Gastrocnemius medialis (tissue), 4 donors: ENCODE measurements at regions not wholly inside any gene's neighbourhood (a gene's known extent, or its start where the extent isn't known, plus 50 kb on each side); places are given as distances from the start of the nearest gene placed in this dataset.

ENCODE experiments used
- POLR2A ChIP-seq, 2 donors: fragments of 450-650 bp; IDR thresholded peaks; one replicate each; pipeline ENCODE4 v1.6.1; 2017; ENCODE audit warnings: antibody characterized with exemption in 2 of 2, mild to moderate bottlenecking in 2 of 2, moderate library complexity in 2 of 2
- TF ChIP-seq, protein P1 (sequence below), 5 experiments: fragments of 450-650 bp in 3 of 5; fragments of 200-600 bp in 2 of 5; sonication (generic) in 2 of 5; IDR thresholded peaks in 4 of 5; conservative IDR thresholded peaks in 1 of 5; 1 replicate in 4 of 5; 2 replicates in 1 of 5; pipeline ENCODE4 v1.5.1; 2016 to 2019; ENCODE audit warnings: antibody characterized with exemption in 5 of 5, mild to moderate bottlenecking in 3 of 5, moderate library complexity in 3 of 5

DNA sequence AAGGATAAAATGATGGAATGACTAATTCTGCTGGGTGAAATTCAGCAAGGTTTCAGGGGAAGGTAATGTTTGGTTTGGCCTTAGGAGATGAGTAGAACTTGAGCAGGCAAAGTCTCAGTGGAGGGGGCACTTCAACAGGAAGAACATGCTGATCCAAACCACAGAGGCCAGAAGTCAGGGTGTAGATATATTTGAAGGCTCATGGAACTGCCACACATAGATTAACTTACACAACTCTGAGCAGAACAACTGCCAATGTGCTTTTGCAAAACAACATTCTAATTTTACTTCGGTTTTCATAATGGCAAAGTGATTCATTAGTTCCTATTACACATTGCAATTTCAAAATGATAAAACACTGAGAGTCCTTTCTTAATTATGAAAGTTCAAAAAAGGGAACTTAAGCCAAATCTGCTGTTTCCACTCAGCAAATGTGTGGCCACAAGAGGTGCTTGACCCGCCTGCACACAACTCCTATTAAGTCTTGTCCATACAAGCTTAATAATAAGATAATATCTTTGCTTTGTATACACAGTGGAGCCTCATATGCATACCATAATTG, 284.8 kb downstream of the MREG start:
- no peak for TF ChIP-seq POLR2A (IDR thresholded peaks at IDR 0.05)
- TF ChIP-seq, protein P1, sequence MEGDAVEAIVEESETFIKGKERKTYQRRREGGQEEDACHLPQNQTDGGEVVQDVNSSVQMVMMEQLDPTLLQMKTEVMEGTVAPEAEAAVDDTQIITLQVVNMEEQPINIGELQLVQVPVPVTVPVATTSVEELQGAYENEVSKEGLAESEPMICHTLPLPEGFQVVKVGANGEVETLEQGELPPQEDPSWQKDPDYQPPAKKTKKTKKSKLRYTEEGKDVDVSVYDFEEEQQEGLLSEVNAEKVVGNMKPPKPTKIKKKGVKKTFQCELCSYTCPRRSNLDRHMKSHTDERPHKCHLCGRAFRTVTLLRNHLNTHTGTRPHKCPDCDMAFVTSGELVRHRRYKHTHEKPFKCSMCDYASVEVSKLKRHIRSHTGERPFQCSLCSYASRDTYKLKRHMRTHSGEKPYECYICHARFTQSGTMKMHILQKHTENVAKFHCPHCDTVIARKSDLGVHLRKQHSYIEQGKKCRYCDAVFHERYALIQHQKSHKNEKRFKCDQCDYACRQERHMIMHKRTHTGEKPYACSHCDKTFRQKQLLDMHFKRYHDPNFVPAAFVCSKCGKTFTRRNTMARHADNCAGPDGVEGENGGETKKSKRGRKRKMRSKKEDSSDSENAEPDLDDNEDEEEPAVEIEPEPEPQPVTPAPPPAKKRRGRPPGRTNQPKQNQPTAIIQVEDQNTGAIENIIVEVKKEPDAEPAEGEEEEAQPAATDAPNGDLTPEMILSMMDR (IDR thresholded peaks at IDR 0.05 in 4 of 5, conservative IDR thresholded peaks at IDR 0.05 in 1 of 5): no peak
